SK-N-SH (cell line): ENCODE measurements at regions not wholly inside any gene's neighbourhood (a gene's known extent, or its start where the extent isn't known, plus 50 kb on each side); places are given as distances from the start of the nearest gene placed in this dataset.

Source experiments
- CTCF ChIP-seq: fragments of 200-600 bp; sonication (generic); IDR thresholded peaks from 2 replicates; pipeline ENCODE4 v1.6.1; 2017; ENCODE audit warnings: antibody characterized with exemption, mild to moderate bottlenecking, moderate library complexity
- FOSL2 ChIP-seq: IDR thresholded peaks from 2 replicates; pipeline ENCODE4 v1.4.0; 2012; ENCODE audit warnings: low read depth, mild to moderate bottlenecking, moderate library complexity, borderline replicate concordance
- JUND ChIP-seq: IDR thresholded peaks from 2 replicates; pipeline ENCODE4 v1.4.0; 2012
- MAX ChIP-seq: IDR thresholded peaks from 2 replicates; pipeline ENCODE4 v1.4.0; 2012; ENCODE audit warnings: low read depth
- NFIC ChIP-seq: IDR thresholded peaks from 2 replicates; pipeline ENCODE4 v1.4.0; 2012; ENCODE audit warnings: borderline replicate concordance
- POLR2AphosphoS5 ChIP-seq: IDR thresholded peaks from 2 replicates; pipeline ENCODE4 v1.6.1; 2012; ENCODE audit warnings: low read depth, low read length
- REST ChIP-seq: IDR thresholded peaks from 2 replicates; pipeline ENCODE4 v1.6.1; 2012; ENCODE audit warnings: mild to moderate bottlenecking, low read depth, low read length, moderate library complexity
- SMC3 ChIP-seq: IDR thresholded peaks from 2 replicates; pipeline ENCODE4 v1.6.1; 2012; ENCODE audit warnings: low read depth, low read length, improper control_type of control experiment
- USF2 ChIP-seq: fragments of 150-350 bp; IDR thresholded peaks from 2 replicates; pipeline ENCODE4 v1.6.1; 2017; ENCODE audit warnings: antibody characterized with exemption, low read length, low read depth, borderline replicate concordance
- ZBTB33 ChIP-seq: IDR thresholded peaks from 2 replicates; pipeline ENCODE4 v1.4.0; 2012; ENCODE audit warnings: low read depth, borderline replicate concordance

- TF ChIP-seq REST = no peak
- TF ChIP-seq POLR2AphosphoS5 = no peak
- TF ChIP-seq FOSL2 = no peak
- TF ChIP-seq SMC3 = no peak
- no peak for TF ChIP-seq USF2
- no peak for TF ChIP-seq CTCF
- TF ChIP-seq NFIC = no peak
- TF ChIP-seq MAX = no peak
- TF ChIP-seq JUND = no peak
- no peak for TF ChIP-seq ZBTB33
Measured at GRCh38 chr3:95036526-95037021, 973.7 kb downstream of the NSUN3 start.
